NCI-H1105 (cell line): ENCODE measurements at regions not wholly inside any gene's neighbourhood (a gene's known extent, or its start where the extent isn't known, plus 50 kb on each side); places are given as distances from the start of the nearest gene placed in this dataset.
"Not testable (repeated sequence)": the region's sequence is repeated elsewhere in the genome, so short reads cannot be mapped to it uniquely, and the experiment has no call there.

Experiments
- DNase-seq: peaks from one replicate; lab custom pipeline; 2025; lab: John Stamatoyannopoulos, UW

DNA sequence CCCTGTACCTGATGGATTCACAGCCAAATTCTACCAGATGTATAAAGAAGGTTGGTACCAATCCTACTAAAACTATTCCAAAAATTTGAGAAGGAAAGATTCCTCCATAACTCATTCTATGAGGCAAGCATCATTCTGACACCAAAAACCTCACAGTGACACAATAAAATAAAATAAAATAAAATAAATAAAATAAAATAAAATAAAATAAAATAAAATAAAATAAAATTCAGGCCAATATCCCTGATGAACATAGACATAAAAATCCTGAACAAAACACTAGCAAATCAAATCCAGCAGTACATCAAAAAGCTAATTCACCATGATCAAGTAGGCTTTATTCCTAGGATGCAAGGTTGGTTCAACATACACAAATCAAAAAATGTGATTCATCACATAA, 108.1 kb downstream of the PROX1 start:
- not testable (repeated sequence) for DNase-seq

DNA sequence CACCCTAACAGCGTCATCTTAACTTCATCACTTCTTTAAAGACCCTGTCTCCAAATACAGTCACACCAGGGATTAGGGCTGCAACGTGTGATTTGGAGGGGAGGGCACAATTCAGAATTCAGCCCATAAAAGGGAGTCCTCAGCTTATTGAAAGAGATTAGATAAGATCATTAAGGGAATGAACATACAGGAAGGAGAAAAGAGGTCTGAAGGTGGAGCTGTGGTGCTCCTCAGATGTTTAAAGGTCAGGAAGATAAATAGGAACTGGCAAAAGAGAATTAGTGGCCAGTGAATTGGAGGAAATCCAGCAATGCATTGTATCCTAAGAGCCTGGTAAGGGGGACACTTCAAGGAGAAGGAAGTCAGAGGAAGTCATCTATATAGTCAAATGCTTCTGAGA, 113.5 kb downstream of the PROX1 start:
- DNase-seq: no peak

DNA sequence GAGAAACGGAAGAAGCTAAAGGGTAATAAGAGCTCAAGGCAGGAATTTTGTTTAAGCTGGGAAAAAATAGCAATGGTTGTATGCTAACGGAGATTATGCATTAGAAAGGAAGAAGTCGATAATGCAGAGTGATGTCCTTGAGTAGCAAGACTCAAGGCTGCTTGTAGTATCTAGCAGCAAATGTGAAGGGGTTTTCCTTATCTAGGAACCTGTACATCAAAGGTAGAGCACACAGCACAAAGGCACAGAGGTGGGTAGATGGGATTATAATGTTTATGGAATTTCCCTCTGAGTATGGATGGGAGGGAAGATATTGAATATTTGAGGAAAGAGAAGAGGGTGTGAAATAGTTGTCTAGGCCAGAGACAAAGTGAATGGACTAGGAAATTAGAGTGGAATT, 114.1 kb downstream of the PROX1 start:
- no peak for DNase-seq

DNA sequence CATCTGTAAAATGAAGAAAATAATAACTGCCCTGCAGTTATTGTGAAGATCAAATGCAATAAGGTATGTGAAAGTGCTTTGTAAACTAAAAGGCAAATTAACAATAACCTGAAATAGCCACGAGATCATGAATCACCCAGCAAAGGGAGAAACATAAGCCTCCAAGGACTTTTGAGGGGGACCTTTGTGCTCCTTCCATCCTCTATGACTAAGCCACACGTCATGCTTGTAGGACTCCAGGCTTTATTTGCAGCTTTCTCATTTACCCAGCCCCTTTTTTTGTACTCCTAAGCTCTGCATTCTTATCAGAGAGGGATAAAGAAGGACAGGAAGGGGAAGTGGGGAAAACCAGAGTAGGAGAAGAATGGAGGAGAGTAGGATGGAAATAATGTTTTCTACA, 115.1 kb downstream of the PROX1 start:
- DNase-seq: no peak

DNA sequence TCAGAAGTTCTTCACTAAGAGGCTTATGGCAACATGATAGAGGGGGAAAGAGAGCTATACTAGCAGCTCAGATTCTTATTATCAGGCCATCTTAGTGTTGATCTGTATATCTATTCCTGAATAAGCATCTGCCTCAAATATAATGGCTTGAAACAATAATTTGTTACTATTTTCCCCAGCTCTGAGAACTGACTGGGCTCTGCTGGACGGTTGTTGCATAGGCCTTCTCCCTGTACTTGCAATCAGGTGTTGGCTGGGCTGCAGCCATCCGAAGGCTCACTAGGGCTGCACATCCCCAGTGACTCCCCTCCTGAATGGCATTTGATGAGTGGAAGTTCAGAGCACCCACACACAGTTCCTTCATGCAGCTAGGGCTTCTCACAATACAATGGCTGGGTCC, 116.0 kb downstream of the PROX1 start:
- no peak for DNase-seq

DNA sequence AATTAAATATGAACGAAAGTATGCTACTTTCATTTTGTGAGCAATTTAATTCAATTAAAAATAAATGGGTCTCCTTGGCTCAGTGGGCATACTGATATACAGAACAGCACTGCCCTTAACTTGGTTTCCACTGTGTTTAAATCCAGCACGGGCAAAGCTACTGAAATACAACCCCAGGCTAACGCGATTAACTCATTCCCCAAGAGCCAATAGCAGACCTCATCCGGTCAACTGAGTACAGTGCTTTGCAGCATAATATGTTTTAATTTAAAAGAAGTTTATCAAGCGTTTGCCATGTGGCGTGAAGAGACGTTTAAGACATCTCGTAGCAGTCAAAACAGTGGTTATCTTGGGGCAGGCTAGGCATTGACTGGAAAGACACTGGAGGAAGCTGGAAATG, 118.6 kb downstream of the PROX1 start:
- no peak for DNase-seq

DNA sequence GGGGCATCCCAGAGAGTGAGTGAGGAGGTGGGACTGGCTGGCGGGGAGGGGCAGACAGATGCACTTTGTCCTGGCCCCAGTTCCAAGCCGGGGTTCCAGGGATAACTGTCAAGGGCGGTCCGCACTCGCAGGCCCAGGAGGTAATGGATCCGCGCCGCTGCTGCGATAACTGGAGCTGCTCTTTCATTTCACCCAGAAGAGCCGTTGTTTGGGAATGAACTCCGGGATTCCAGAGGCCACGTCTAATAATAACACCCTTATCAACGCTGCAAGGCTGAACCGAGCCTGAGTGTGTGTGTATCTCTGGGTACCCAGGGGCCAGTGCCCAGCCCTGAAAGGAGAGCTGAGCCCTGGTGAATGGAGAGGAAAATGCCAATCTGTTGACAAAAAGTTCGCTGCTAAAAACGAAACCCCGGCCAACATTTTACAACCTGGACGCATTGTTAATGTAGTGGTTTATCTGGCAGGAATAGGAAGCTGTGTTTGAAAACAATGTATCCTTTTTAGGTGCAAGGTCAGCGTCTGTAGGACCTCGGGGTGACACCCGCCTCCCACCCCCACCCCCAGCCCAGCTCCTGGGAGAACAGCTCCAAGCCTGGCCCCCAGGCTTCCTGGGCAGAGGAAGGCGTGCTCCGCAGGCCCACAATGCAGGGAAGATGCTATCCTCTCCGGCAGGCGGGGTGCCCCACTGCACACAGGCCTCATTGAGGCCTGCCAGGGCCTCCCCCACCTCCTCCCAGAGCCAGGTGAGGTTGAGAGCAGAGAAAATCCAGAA, 119.7 kb downstream of the PROX1 start:
- no peak for DNase-seq

DNA sequence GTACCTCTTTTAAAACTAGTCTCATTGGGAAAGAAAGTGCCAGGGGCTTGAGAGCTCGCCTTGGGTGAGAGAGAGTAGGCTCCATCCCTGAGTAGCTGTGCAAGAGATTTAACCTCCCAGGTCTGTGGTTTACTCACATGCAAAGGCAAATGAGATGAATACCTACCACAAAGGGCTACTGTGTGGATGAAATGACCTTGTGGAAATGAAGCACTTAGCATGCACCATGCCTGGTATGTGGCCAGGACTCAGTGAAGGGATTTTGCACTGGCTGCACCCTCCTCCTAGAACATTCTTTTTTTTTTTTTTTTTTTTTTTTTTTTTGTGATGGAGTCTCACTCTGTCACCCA, 120.3 kb downstream of the PROX1 start:
- no peak for DNase-seq

DNA sequence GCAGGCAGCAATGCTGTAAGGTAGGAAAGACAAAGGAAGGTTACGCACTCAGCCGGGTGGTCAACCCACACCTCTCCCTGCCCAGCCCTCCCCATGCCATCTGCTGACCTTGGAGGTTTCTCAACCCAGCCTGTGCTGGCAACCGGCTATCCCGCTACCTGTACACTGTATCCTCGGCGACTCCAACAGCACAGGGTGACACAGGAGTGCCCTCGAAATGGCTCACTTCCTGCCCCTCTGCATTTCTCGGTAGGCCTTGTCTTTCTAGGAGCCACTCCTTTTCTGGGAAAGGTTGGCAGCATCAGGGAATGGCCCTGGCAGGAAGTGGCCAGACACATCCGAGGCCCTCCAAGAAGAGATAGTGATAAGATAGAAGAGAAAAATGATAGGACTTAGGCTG, 124.0 kb downstream of the PROX1 start:
- no peak for DNase-seq

DNA sequence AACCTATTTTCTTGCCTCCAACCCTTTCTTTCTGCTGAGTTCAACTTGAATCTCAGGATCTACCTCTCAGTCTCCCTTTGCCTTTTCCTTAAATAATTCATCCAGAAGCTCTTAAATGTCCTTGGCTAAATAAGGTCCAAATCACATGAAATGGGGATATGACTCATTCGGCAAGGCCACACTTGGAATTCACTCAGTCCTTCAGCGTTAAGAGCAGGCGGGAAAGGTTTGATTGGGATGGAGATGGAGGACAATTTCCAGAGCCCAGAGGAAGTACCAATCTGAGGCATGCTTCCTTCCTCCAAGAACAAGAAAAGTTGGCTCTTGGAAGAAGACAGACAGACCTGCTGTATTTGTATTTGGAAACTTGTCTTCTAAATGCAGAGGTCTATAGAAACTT, 128.5 kb downstream of the PROX1 start:
- no peak for DNase-seq

DNA sequence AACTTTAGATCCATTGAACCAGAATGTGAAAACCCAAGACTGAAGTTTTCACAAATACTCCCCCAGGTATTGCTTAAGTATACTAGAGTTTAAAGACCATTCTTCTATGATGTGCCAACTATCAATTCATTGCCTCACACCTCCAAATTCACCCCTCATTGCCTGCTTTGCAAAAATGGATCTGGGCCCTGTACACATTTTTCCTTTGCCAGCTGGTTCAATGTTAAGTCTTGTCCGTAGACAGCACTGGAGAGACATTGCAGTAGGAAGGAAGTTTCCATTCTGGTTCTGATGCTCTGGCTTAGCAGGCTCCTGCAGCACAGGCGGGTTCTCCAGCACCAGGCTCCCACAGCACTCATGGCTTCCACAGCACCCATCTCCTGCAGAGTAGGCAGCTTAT, 130.0 kb downstream of the PROX1 start:
- DNase-seq: no peak

DNA sequence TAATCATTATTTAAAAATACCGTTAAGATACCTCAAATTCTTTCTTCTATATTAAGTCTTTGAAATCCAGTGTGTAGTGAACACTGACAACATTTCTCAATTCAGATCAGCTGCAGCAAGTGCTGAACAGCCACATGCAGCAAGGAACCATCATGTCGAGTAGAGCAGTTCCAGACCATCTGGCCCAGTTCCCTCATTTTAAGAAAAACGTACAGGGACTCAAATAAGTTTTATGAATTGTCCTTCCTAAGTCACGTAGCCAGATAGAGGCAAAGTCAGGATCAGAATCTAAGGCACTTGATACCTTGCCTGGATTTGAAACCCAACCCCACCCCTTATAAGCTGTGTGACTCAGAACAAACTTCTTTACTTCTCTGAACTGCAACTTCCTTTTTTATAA, 132.4 kb downstream of the PROX1 start:
- DNase-seq: no peak

DNA sequence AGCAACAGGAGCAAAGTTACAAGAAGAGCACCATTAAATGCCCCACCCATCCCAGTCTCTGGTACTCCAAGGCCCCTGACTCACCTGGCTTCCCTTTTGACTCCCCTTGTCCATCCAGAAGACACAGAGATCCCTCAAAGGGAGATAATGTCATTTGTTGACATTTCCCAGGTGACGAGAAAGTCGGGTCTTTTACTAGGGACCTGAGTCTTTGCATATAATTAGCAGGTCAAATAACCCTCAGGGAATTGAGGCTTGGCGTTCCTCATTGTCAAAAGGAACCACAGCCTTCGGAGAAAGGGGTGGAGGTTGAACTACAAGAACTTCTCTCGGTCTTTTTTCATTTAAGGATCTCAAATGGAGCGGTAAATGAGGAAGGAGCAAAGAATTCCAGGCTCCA, 133.2 kb downstream of the PROX1 start:
- DNase-seq: no peak

DNA sequence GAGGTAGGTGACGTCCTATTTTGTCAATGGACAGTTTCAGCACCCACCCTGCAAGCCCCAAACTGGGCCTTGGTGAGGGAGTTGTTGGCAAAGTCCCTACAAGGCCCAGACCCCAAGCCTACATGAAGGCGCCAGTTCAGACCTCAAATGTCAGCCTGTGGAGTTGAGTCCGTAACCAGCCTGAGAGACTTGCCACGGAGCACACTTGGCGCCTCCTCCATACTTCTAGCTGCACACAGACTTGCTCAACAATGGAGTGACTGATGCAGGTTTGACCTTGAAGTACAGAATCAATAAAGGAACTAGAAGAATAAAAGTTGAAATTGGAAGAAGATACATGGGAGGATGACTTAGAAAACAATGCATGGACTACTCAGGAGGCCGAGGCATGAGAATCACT, 134.3 kb downstream of the PROX1 start:
- DNase-seq: no peak

DNA sequence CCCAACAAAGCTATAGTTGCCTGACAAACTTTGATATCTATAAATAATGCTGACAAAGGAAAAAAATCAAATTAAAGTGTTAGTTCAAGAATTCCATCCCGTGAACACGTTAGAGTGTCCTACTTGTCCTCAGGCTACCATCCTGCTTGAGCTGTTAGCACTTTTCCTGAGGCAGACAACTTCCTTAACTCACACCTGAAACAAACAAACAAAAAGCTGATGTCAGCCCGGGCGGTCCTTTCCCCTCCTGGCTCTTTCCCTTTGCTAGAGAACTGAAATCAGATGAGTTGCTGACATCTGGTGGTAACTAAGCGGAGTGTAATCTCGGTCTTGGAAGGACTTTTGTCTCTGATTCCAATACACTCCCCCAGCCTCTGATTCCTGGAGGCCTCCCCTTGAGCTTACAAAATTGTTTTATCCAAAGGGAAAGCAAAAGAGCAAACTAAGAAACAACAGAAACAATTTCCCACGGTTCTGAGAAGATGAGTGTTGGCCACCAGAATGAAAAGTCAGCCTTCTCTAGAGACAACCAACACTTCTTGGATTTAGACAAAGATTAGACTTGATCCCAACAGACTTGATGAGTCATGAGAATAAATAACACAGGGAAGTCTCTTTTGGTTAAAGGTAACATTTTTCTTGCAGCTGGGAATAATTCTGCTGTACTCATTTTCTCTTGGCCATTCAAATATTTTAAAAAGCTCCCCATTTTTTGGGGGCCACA, 135.4 kb downstream of the PROX1 start:
- DNase-seq: peak; percentile 66

DNA sequence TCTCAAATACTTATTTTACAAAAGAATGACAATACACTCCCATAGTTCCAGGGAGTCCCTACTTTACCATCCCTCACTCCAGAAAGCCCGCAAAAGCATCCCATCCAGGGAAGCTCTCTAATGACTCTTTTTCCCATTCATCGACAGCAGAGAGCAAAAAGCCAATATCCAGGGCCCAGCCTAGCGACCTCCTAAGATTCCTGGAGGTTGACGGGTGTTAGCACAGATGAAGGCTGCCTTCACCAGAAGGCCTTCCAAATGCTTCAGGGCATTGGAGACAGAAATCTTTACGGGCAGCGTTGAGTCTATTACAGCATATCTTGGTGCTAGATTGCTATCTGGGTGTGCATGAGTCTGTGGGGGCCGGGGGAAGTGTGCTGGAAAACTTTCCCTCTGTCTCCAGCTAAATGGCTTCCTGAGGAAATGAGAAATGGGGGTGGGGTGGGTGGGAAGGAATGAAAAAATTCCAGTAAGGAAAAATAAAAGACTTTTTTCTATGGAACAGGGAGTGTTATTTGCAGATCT, 136.6 kb downstream of the PROX1 start:
- no peak for DNase-seq

DNA sequence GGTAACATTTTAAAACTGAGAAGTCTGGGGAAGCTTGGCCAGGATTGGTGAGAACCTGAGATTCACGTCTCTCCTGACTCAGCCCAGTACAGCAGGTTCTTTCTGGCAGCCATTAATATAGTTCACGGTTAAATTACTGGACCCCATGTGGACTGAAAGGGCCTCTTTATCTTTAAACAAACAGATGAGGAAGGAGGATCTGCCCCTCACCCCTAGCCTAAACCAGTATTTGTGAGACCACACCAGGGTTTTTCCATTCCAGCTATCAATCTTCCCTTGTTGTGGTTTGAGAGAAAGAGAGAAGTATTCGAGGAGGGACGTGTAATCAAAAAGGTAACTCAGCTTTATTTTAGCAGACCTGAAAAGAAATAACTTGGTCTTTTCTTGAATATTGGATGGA, 137.1 kb downstream of the PROX1 start:
- DNase-seq: no peak

DNA sequence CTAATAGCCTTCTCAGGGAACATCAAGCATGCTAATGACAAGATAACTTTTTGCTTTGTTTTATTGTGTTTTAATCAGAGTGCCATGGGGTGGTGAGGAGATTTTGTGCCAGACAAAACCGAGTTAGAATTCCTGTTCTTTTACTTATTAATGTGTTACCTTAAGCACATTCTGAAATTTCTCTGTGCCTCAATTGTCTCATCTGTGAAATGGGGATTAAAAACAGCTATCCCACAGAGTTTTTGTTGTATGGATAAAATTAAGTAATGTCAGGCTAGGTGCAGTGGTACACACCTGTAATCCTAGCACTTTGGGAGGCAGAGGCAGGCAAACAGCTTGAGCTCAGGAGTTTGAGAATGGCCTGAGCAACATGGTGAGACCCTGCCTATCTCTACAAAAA, 138.0 kb downstream of the PROX1 start:
- no peak for DNase-seq

DNA sequence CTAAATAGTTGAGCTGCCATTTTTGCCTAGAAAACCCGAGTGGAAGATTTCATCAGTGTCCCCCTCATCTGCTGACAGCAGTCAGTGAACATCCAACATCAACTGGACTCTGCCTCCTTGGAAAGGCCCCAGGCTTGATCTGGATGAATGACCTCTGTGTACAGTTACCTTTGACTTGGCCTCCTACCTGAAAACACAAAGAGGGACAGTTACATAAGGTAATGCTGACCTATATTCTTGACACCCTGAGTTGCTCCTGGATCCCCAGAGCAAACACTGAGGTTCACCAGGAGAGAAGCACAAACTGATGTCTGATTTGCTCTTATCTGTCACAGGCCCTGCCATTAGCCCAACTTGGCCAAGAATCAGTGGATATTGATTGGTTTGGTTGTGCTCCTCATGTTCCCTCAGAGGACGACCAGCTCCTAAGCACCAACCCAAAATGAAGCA, 138.9 kb downstream of the PROX1 start:
- DNase-seq: no peak

DNA sequence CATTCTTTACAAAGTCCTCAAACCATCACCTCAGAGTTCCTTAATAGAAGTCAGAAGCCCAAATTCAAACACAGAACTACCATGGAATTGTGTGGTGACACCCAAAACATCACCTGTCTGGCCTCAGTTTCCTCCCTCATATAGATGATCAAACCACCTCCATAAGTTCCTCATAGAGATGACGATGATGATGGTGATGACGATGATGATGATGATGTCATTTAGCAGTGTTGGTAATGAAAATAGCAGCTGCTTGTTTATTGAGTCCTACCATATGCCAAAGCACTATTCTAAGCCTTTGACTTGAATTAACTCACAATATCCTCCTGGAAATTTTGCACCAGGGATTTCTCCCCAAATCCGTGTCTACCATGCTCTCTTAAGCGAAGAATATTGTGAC, 139.9 kb downstream of the PROX1 start:
- DNase-seq: no peak

DNA sequence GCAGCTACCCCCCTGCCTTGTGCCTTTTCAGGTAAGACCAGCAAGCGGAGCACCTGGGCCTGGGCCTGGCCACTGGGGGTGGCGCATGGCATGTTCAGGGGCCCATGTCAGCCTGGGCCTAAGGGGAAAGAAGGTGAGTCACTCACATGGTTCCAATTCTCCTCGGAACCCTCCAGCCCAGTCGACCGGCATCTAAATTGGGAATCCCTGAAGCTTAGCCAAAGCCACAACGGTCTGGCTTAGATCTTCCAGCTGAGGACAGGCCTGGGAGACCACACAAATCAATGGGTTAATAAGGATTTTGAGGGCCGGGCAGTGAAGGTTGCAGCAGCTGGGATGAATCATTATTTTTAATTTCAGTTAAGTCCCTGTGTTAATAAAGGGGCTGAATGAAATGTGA, 145.1 kb upstream of the SMYD2 start:
- DNase-seq: no peak

DNA sequence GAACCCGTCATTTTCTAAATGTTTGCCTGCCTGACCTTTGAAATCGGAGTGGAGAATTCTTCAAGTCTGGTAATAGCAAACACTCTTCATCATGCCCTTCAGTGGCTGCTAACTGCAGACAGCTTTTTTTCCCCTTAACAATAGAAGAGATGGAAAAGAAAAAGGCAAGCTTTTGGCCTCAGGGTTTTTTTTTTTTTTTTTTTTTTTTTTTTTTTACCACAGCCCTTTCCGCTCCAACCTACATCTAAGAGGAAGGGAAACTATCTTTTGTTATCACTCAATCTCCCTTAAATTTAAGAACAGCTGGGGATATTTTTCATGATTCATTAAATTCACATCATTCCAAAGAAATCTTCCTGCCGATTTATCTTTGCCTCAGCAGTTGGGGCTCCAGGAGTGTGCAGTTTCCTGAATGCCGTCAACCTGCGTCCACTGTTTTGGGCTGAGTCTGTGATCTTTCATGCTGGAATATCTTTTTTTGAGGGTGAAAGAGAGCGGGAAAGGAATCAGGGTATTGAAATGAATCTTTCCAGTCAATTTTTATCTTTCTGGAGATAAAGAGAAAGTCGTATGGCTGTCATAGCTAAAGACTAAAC, 144.5 kb upstream of the SMYD2 start:
- no peak for DNase-seq

DNA sequence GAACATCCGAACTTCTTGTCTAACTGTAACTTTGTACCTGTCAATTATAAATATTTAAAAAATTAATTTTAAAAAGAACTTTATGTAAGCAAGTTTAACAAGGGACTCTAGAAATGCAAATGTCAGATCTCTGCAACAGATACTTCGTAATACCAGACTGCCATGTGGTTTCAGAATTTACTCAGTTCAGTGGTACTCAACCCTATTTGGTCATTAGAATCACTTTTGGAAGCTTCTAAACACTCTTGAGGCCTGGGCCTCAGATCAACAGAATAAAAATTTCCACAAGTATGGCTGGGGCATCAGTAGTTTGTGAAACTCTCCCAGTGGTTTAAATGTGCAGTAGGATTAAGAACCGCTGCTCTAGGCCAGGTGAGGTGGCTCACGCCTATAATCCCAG, 139.5 kb upstream of the SMYD2 start:
- no peak for DNase-seq
